ENCODE measurements at regions not wholly inside any gene's neighbourhood (a gene's known extent, or its start where the extent isn't known, plus 50 kb on each side); places are given as distances from the start of the nearest gene placed in this dataset.

DNA sequence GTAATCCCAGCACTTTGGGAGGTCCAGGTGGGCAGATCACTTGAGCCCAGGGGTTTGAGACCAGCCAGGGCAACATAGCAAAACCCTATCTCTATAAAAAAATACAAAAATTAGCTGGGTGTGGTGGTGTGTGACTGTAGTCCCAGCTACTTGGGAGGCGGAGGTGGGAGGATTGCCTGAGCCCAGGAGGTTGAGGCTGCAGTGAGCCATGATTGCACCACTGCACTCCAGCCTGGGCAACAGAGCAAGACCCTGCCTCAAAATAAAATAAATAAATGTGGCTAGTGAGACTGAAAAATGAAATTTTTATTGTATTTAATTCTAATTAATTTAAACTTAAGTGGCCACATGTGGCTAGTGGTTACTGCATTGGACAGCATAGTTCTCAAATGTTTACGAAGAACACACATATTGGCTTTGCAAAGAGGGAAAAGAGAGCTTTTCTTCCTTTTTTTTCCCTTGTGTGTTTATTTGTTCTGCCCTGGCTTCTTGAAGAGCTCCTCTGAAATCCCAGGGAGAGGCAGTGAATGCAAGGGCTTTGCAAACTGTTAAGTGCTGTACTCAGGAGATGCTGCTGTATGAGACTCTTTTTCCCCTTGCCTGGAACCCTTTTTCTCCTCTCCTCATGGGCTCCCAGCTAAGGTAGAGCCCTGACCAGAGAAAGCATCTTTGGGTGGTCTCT is 59.0 kb upstream of the RPL11 start:
- DNase-seq (ENCODE audit: insufficient read length, low spot score) (no peak), FAIRE-seq (no peak)
- TF ChIP-seq, protein P1, sequence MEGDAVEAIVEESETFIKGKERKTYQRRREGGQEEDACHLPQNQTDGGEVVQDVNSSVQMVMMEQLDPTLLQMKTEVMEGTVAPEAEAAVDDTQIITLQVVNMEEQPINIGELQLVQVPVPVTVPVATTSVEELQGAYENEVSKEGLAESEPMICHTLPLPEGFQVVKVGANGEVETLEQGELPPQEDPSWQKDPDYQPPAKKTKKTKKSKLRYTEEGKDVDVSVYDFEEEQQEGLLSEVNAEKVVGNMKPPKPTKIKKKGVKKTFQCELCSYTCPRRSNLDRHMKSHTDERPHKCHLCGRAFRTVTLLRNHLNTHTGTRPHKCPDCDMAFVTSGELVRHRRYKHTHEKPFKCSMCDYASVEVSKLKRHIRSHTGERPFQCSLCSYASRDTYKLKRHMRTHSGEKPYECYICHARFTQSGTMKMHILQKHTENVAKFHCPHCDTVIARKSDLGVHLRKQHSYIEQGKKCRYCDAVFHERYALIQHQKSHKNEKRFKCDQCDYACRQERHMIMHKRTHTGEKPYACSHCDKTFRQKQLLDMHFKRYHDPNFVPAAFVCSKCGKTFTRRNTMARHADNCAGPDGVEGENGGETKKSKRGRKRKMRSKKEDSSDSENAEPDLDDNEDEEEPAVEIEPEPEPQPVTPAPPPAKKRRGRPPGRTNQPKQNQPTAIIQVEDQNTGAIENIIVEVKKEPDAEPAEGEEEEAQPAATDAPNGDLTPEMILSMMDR (IDR thresholded peaks at IDR 0.05; ENCODE audit: insufficient read depth, missing control alignments), result no peak

DNA sequence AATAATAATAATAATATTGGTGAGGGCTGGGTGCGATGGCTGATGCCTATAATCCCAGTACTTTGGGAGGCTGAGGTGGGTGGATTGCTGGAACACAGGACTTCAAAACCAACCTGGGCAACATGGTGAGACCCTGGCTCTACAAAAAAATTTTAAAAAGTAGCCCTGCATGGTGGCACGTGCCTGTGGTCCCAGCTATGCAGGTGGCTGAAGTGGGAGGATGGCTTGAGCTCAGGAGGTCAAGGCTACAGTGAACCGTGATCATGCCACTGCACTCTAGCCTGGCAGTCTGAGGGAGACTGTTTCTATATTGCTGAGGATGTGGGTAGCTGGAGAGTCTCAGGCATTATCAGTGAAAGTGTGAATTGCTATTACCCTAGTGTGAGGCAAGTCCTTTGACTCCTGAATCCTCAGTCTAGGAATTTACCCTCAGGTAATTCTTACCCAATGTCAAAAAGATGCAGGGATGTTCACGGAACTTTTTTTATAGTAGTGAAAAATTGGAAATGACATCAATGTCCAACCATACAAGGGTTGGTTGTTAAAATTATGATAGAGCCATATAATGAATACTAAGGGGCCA is 61.8 kb upstream of the RPL11 start:
- TF ChIP-seq, protein P1 (IDR thresholded peaks at IDR 0.05; ENCODE audit: insufficient read depth, missing control alignments), result no peak
- DNase-seq (ENCODE audit: insufficient read length, low spot score) (no peak), FAIRE-seq (no peak)

DNA sequence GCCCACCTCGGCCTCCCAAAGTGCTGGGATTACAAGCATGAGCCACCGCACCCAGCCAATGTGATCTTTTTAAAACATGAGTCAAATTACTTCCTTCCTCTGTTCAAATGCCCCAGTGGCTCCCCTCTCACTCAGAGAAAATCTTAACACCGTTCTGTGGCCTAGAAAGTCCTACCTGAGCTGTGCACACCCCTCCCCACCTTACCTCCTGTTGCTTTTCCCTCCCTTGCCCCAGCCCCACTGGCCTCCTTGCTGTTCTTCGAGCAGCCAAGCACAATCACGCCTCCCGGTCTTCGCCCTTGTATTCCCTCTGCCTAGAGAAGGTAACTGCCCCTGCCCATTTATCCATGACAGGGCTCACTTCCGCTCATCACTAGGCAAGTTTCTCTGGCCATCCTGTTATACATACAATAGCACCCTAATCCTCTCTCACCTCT is 62.6 kb upstream of the RPL11 start:
- FAIRE-seq (no peak), DNase-seq (ENCODE audit: insufficient read length, low spot score) (no peak)
- TF ChIP-seq, protein P1 (IDR thresholded peaks at IDR 0.05; ENCODE audit: insufficient read depth, missing control alignments), result no peak

DNA sequence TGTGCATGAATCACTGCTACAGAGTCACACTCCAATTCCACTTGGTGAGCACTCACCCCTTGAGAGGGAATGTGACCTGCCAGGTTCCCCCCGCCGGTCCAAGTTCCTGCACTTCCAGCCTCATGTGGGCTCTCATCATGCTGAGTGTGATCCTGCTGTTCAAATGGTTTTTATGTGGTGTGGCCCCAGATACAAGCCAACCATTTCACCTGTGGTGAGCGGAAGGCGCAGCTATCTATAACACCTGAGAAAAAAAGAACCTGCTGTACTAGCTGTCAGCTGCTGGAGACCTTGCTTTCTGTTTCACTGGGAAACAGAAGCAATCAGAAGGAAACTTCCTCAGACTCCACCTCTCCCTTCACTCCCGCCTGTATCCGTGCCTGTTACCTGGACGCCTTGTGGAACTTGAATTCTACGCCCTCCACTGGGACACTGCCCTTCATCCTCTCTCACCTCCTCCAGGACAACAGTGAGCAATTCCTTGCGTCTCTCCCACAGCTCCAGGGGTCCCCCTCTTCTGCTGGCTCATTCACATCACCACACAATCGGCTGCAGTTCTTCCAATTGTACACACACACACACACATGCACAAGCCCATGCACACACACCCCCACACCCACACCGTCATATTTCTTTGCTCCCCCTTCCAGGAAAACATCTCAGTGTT is 64.4 kb upstream of the RPL11 start:
- TF ChIP-seq, protein P1 (IDR thresholded peaks at IDR 0.05; ENCODE audit: insufficient read depth, missing control alignments), result no peak
- no peak for FAIRE-seq
- DNase-seq (ENCODE audit: insufficient read length, low spot score), result no peak

- TF ChIP-seq, protein P1 (IDR thresholded peaks at IDR 0.05; ENCODE audit: insufficient read depth, missing control alignments), result no peak
- FAIRE-seq, result no peak
- DNase-seq (ENCODE audit: insufficient read length, low spot score), result no peak
These were observed 65.6 kb upstream of the RPL11 start for GRCh38 chr1:23625929-23626535.

- FAIRE-seq, result no peak
- TF ChIP-seq, protein P1 (IDR thresholded peaks at IDR 0.05; ENCODE audit: insufficient read depth, missing control alignments), result no peak
- no peak for DNase-seq (ENCODE audit: insufficient read length, low spot score)
These were observed 66.1 kb upstream of the RPL11 start for GRCh38 chr1:23625459-23625858.
